Stimulated activated CD4-positive, alpha-beta T cell treated with anti-CD3 and anti-CD28 coated beads, TNF-alpha, amount 100 ng/mL, for 24 hours (primary cell): ENCODE measurements at regions not wholly inside any gene's neighbourhood (a gene's known extent, or its start where the extent isn't known, plus 50 kb on each side); places are given as distances from the start of the nearest gene placed in this dataset.
"Not testable (repeated sequence)": the region's sequence is repeated elsewhere in the genome, so short reads cannot be mapped to it uniquely, and the experiment has no call there.

ENCODE experiments used
- DNase-seq, 3 experiments: peaks; one replicate each; pipeline ENCODE4 v3.0.0-alpha.2; 2020; ENCODE audit warnings: low read depth in 3 of 3

DNA sequence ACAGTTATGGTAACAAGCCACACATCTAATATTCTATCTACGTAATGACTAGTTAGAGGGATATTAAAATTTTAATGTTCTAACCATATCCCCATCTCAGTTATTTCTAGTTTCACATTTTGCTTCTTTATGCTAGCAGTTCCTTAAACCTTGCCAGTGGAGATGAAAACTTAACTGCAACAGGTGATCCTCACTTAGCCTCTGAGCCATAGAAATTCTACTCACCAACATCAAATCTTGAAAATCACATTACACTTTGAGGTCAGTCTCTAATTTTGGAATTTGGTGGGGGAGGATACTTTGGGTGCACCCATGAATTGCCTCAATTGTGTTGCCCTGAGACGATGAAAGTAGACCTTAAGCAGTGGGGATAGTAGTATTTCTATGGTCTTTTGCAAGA lies 256.4 kb downstream of the GATA3 start:
- no peak for DNase-seq

DNA sequence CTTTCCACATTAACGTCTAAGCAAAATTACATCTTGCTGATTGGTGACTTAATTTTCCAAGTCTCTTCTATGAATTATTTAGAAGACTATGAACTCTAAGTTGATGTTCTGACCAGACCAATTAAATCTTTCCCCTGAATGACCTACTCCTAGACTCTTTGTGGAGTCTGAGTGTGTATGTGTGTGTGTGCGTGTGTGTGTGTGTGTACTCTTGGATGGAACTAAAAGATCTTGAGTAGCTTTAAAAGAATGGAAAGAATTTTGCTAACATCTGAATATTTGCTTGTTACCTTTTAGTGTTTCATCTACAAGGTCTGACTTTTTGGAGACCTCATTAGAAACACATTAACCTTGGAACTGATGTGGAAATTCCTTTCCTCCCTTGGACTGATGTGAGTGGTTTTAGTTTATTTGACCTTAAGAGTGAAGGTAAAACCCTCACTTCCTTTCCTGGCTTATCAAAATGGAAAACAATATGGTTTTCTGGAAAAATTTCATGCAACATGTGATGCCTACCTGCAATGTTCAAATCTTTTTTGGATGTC lies 257.1 kb downstream of the GATA3 start:
- no peak for DNase-seq

GRCh38 chr10:8312079-8312478 lies 257.6 kb downstream of the GATA3 start:
- DNase-seq, result no peak

DNA sequence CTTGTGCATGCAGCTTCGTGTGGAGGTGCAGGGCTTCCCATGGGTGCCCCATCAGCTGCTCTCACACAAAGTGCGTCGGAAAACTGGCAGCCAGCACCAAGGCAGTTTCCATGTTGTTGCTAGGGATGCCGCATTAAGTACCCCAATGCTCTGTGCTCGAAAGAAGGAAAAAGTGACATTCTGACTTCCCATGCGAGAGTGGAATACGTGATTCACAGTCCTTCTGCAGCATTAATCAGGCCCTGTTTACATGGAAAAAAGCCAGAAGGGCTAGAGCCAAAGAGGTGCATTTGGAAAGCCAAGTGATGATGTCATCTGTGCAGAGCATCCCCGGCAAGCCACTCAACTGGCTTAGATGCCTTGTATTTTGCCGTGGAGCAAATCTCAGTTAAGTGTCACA lies 258.3 kb downstream of the GATA3 start:
- DNase-seq, result no peak

GRCh38 chr10:8314486-8314885 lies 260.0 kb downstream of the GATA3 start:
- no peak for DNase-seq

DNA sequence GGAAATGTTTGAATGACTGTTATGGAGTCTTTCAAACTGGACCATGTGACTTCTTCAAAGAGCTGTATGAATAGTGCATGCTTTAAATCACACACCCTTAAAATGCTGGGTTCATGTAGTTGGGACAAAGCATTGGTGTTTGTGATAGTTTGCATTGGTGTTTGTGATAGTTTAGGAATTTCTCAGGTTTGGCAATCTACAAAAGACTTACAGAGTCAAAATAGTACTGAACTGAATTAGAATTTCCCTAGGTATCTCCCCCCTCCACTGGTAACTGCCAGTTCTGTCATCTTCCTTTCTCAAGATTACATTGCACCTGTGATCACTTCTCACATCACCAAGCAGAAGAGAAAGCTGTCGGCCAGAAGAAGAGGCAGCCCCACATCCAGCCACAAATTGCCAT lies 261.1 kb downstream of the GATA3 start:
- DNase-seq, result no peak

DNA sequence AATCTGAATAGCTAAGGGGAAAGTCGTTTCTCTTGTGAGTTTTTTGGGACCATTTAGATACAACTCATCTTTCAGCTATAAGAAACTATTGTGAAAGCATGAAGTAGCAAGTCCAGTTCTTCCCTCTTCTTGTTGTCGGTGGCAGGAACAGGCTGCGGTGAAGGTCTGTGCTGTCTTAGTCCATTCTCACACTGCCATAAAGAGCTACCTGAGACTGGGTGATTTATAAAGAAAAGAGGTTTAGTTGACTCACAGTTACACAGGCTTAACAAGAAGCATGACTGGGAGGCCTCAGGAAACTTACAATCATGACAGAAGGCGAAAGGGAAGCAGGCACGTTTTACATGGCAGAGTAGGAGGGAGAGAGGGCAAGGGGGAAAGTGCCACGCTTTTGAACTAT lies 261.8 kb downstream of the GATA3 start:
- no peak for DNase-seq

DNA sequence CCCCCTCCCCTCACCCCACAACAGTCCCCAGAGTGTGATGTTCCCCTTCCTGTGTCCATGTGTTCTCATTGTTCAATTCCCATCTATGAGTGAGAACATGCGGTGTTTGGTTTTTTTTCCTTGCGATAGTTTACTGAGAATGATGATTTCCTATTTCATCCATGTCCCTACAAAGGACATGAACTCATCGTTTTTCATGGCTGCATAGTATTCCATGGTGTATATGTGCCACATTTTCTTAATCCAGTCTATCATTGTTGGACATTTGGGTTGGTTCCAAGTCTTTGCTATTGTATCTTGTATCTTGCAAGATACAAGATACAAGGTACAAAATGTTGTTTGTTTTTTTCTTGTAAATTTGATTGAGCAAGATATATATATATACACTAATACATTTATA lies 263.9 kb downstream of the GATA3 start:
- not testable (repeated sequence) for DNase-seq

DNA sequence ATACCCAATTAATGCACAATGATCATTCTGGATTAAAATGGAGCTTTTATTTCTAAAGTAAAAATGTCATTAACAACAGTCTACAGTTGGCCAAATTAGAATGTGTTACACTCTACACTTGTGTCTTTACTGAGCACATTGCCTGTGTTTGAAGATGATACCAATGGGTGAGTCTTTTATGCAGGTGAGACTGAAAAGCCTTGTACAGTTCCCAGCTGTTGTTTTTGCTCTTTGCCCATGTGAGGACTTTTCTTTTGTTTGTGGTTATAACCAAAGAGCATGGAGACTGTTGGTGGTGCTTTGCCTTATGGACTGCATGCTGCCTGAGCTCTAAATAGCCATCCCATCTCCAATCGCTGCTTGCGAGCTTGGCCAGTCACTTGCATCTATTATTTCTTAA lies 264.5 kb downstream of the GATA3 start:
- DNase-seq, result no peak

DNA sequence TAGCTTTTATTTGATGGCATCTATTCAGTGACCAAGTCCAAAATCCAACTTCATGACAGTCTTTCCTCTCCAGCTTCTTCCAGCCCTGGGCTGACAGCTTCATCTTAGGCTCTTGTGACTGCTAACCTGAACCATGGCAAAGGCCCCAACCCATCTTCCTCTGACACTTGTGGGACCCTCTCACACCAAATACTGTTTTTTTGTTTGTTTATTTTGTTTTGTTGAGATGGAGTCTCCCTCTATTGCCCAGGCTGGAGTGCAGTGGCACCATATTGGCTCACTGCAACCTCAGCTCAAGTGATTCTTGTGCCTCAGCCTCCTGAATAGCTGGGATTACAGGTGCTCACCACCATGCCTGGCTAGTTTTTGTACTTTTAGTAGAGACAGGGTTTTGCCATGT lies 265.2 kb downstream of the GATA3 start:
- no peak for DNase-seq

- no peak for DNase-seq
Observed at GRCh38 chr10:8321990-8322389, 267.5 kb downstream of the GATA3 start.

- no peak for DNase-seq
Observed at GRCh38 chr10:8323428-8324054, 269.1 kb downstream of the GATA3 start.

DNA sequence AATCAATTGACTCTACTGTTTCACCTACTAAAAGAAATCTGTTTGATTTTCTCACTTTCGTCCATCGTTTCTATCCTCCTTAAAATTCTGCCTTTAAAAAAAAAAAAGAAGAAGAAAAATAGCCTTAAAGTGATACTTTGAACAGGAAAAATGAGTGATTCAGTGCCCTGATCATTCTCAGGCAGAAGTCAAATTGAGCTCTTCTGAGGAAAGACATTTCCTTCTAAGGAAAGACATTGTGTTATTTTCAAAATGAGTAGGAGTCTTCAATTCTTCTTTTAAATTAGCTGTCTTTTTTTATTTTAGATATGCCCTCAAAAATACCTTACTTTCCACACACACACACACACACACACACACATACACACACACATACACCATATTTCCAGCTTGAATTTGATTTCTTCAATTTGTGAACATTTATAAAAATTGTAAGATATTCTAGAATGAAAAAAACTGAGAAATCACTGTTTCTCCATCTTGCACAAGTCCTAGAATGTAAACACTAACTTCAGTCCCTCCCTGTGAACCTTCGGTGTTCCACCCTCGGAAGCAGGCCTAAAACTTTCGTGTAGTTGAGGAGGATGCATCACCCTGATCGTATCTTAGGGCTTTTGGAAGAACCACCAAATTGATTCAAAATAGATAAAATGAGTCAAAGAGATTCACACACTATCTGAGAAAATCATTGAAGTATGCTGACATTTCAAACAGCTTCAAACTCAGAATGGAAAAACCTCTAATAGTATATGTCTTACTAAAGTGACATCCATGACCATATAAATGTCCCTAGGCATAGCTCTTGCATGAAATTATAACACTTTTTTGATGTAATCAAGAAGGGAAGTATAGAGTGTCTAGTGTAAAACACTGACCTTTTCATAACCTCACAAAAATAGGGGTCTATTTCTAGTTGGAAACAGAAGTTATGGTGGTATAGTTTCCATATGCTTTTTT lies 270.8 kb downstream of the GATA3 start:
- DNase-seq, result no peak

DNA sequence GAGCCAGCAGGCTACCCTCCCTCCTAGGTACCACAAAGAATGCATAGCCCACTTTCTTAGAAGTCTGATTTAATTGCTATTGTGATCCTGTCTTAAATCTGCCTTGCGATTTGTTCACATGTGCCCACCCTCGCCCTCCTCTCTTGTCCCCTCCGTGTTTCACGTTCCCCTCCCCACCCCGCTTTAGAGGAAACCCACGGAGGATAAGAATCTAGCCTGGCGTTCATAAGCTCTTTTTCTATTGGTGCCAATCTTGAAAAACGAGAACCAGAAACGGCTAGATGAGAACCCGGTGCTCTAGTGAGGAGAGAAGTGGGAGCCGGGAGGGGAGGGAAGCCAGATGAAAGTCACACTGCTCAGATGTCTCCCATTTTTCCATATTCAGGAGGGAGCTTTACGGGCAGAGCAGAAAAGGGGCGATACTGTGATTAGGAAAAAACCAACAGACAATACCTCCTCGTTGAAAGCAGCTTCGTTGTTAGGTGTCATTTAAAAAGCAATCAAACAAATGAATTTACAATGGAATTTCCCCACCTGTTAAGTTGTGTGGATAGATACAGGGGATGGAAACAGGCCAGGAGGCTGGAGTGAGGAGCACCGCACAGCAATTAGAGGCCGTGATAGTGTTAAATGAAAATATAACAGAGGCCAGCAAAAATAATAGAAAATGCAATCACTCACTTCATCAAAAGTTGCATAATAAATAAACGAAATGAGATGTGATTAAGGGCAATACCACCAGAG lies 272.1 kb downstream of the GATA3 start:
- no peak for DNase-seq

- no peak for DNase-seq
Observed at GRCh38 chr10:8327140-8327423, 272.6 kb downstream of the GATA3 start.

GRCh38 chr10:8331387-8331786 lies 276.9 kb downstream of the GATA3 start:
- no peak for DNase-seq

DNA sequence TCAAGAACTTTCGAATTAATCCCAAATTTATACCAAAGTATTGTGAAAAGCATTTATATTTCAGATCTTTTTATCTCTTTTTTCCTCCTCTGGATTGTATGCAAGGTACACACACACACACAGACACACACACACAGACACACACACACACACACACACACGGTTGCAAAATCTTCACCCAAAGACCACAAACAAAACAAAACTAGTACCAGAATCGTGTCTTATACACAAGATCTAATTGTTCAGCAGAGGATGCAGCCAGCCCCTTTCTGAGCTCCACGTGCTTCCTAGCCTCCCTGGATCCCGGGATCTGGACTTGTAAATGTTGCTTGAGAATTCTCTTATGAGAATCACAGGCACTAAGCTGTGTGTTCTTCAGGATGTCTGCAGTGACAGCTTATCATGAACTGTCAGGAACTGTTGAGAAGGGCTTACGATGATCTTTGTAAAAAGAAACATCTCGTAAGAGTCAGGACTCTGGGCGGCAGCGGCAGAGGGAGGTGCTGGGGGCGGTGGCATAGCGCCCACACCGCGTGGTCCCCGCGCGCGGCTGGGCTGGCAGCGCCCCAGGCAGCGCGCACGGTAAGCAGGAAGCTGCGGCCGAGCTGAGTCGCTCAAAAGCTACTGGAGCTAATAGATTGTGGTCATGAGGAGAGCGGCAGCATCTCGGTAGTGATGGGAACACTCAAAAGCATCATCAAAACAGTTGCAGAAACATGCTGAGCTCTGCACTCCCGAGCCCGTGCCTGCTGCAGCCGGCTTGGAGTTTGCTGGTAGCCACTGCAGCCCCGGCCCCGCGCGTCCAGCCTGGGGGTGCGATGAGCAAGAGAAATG lies 277.6 kb downstream of the GATA3 start:
- peak; percentile 57 to 77 (median 60) for DNase-seq

DNA sequence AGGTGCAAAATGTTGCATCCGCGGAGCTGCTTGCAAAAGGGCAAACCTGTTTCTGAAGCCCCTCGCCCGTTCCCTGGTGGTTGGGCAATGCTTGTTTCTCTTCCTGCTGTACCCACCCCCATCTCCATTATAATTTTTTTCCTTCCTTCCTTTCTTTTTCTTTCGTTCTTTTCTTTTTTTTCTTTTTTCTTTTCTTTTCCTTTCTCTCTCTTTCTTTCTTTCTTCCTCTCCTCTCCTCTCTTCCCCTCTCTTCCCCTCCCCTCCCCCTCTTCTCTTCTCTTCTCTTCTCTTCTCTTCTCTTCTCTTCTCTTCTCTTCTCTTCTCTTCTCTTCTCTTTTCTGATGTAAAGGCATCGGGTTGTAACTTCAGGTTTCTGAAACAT lies 278.2 kb downstream of the GATA3 start:
- no peak for DNase-seq

DNA sequence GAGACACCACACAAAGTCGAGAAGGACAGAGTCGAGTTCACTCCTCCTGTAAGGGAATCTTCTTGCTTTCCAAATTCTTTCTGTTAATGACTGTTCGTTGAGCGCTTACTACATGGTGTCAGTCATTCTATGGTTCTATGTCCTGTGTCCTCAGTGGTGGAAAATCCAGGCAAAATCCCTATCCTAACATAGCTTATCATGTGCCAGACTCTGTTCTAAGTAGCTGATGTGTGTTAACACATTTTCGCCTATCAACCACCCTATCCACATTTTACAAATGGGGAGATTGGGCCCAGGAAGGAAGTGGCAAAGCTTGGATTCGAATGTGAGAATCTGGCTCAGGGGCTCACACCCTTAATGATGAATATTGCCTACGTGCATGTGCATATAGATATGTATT lies 280.1 kb downstream of the GATA3 start:
- no peak for DNase-seq

DNA sequence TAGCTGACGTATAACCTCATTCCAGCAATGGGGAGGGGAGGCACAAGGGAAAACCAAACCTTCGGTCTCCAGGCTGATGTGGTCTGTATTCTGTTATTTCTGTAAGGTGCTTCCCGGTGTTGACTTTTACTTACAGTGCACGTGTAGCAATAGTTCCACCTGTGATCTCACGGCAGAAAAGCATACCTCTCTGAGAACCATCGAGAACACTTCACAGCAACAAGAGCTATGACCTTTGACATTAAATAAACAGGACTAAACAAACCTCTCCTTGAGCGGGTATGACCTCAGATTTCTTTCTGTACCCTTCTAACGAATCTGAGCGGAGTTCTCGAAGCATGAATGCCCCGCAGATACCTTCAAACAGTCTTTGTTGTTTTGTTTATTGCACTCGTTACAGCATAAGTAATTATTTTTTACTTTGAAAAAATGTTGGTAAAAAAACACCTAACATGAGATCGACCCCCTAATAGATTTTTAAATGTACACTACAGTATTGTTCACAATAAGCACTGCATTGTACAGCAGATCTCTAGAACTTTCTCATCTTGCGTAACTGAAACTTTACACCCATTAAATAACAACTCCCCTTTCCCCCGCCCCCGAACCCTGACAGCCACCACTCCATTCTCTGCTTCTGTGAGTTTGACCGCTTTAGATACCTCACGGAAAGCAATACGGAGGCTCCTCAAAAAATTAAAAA lies 282.3 kb downstream of the GATA3 start:
- no peak for DNase-seq

DNA sequence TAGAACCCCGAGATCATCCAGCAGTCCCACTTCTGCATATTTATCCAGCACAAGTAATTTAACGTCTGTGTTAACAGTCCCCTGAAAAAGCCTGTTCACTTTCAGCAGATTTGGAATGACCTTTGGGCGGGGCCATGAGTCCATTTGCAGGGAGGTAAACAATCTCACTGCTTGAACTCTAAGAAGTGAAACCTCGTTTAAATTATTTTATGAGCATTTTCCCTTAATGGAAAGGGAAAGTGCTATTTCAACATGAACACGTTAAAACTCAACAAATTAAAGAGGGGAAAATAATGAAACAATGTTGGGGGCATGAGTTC lies 282.8 kb downstream of the GATA3 start:
- DNase-seq, result no peak
